ENCODE measurements at regions not wholly inside any gene's neighbourhood (a gene's known extent, or its start where the extent isn't known, plus 50 kb on each side); places are given as distances from the start of the nearest gene placed in this dataset.

- no peak for DNase-seq (ENCODE audit: low read depth in 4 of 4, low spot score in 1 of 4)
Measured at GRCh38 chr2:211133766-211134165, 577.4 kb downstream of the CPS1 start.

DNA sequence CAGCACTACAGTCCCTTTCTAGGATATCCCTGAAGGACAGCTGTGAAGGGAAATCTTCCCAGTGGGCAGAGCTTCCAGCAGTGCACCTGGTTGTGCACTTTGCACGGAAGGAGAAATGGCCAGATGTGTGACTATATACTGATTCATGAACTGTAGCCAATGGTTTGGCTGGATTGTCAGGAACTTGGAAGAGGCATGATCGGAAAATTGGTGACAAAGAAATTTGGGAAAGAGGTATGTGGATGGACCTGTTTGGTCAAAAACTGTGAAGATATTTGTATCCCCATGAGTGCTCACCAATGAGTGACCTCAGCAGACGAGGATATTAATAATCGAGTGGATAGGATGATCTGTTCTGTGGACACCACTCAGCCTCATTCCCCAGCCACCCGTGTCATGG is 582.2 kb downstream of the CPS1 start:
- DNase-seq (ENCODE audit: low read depth in 4 of 4, low spot score in 1 of 4) = no peak

DNA sequence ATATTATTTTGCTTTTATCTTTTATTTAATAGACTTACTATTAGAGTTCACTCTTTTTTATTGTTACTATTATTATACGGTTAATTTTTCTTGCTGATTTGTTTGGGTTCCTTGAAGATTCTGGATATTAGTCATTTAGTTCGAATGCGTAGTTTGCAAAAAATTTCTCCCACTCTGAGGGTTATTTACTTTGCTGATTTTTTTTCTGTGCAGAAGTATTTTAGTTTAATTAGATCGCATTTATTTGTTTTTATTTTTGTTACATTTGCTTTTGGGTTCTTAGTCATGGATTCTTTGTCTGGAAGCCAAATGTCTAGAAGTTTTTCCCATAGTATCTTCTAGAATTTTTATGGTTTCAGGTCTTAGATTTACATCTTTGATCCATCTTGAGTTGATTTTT is 585.2 kb downstream of the CPS1 start:
- no peak for DNase-seq (ENCODE audit: low read depth in 4 of 4, low spot score in 1 of 4)

DNA sequence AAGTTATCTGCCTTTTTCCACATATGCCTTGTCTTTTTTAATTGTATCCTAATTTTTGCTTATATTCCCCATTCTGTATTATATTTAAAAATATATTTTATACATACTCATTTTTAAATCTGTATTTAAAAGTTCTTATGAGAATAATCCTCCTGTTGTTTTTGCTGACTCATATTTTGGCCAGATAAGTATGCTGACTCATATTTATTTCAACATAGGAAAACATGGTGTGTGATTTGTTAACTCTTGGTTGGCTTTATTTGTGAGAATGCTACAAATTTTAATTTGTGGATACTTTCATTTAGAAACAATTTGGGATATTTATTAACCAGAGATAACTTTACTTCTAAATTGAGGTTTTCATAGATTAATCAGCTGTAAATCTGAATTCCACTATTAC is 587.7 kb downstream of the CPS1 start:
- no peak for DNase-seq (ENCODE audit: low read depth in 4 of 4, low spot score in 1 of 4)

- no peak for DNase-seq (ENCODE audit: low read depth in 4 of 4, low spot score in 1 of 4)
Measured at GRCh38 chr2:211144974-211145665, 588.7 kb downstream of the CPS1 start.

- no peak for DNase-seq (ENCODE audit: low read depth in 4 of 4, low spot score in 1 of 4)
Measured at GRCh38 chr2:211149731-211150130, 593.3 kb downstream of the CPS1 start.

DNA sequence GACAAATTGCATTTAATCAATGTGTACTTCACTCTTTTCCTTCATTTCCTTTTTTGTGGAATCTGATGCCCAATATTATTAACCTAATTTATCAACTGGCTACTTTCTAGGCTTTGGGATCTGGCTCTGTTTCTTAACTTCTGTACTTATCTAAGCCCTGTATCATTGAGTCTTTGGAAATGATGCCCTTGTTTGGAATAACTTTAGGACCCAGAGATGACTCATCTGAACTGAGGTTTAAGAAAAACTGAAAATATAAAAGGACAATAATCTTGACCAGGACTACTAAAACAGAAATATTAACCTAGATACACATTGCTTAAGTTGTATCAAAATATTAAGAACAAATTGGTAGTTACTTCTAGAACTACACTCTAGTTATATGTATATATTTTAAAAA is 600.8 kb downstream of the CPS1 start:
- DNase-seq (ENCODE audit: low read depth in 4 of 4, low spot score in 1 of 4) = no peak

DNA sequence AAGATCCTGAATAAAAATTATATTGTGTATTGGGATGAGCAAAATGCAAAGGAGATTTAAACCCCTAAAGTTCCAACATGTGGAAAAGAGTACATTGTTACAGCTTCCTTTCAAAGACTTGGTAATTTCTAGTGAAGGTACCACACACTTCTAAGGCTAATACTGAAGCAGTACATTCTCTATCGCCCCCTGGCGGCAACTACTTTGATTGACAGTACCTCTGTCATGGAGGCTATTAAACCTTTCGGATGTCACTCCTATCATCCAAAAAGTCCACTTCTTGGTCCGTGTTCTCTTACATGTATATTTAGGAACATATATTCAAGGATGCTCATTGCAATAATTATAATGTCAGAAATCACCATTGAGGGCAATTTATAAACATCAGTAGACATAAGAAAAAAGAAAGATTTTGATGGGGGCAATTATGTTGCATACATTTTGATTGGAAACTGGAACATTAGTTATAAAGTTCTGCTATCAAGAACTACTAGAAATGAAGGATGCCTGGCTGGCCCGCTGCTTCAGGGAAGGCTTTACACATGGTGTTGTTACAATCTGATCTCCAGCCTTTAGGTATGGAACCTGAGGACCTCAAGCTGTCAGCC is 601.6 kb downstream of the CPS1 start:
- peak; percentile 45 to 64 (median 52) for DNase-seq (ENCODE audit: low read depth in 4 of 4, low spot score in 1 of 4)

- DNase-seq (ENCODE audit: low read depth in 4 of 4, low spot score in 1 of 4) = no peak
Measured at GRCh38 chr2:211159972-211160371, 603.6 kb downstream of the CPS1 start.

DNA sequence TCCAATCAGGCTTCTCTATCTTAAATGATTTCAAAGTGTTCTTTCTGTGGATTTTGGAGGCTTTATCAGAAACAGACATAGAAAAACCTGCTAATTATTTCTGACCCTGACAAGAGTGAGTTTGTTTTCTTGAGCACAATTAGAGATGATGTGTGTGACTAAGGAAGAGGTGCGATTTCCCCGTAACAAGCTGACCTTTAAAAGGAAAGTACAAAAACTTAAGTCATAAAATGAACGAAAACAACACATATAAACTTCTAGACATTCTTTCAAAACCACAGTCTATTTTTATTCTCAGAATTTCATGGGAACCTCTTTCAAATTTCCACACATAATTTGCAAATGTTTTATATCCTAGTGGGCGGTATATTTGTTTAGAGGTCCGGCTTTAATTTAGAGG is 604.8 kb downstream of the CPS1 start:
- no peak for DNase-seq (ENCODE audit: low read depth in 4 of 4, low spot score in 1 of 4)

GRCh38 chr2:211162911-211163310 is 606.5 kb downstream of the CPS1 start:
- no peak for DNase-seq (ENCODE audit: low read depth in 4 of 4, low spot score in 1 of 4)

DNA sequence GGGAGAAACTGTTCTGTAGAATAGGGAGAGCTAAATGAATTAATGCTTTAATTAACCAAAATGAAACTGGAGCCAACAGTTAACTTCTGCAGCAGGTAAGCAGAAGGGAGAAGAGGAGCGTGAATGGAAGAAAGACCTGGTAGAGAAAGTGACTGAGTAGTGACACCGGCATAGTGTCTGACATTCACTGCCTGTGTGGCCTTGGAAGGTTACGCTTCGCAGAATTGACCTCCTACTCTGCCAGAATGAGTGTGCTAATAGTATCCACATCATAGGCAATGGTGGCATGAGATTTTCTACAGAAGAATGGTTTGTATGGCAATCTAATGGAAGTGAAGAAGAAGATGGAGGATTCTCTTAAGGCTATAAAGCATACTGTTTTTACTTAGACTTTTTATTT is 614.4 kb downstream of the CPS1 start:
- no peak for DNase-seq (ENCODE audit: low read depth in 4 of 4, low spot score in 1 of 4)

DNA sequence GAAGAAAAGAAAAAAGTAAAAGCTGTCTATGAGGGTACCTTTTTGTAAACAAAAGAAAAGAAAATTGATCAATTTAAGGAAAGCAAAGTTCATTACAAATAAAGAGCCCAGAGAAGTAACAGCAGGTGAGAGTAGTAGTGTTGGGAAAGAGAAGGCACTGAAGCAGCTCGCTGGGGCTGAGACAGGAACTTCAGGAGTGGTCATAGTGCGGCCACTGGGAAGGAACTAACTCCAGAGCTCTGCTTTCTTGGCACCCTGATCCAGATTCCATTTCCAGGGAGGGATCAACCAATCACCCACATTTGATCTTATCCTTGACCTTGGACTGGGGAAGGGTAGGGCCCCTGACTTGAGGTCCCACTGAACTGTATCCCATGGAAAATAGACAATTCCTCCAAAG is 617.6 kb downstream of the CPS1 start:
- DNase-seq (ENCODE audit: low read depth in 4 of 4, low spot score in 1 of 4) = no peak

- DNase-seq (ENCODE audit: low read depth in 4 of 4, low spot score in 1 of 4) = no peak
Measured at GRCh38 chr2:211174631-211175030, 618.2 kb downstream of the CPS1 start.

GRCh38 chr2:211175956-211176355 is 619.6 kb downstream of the CPS1 start:
- no peak for DNase-seq (ENCODE audit: low read depth in 4 of 4, low spot score in 1 of 4)

DNA sequence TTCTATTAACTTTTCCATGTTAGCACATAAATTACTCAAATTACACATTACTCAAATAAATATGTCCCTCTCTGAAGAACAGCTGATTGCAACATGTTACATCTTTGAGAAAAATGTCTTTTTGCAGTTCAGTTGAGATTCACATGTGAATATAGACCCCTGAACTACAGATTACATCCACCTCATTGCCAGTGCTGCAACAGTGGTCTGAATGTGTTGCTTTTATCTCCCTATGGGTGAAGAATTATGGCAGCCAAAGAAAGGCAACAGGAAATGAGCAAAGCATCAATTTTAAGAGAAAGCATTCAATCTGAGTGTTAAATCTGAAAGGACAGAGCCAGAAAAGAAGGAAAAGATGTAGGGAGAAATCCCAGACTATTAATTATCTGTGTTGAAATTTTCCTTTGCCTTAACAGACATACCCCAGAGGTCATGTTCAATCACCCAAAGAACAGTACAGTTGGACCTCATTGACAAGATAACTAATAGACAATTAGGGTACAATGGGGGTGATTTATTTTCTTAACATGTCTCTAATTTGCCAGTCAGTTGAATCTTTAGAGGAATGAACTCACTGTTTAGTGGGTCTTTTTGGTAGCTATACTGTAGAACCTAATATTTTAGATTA is 620.2 kb downstream of the CPS1 start:
- no peak for DNase-seq (ENCODE audit: low read depth in 4 of 4, low spot score in 1 of 4)

- DNase-seq (ENCODE audit: low read depth in 4 of 4, low spot score in 1 of 4) = no peak
Measured at GRCh38 chr2:211181626-211182025, 625.2 kb downstream of the CPS1 start.

DNA sequence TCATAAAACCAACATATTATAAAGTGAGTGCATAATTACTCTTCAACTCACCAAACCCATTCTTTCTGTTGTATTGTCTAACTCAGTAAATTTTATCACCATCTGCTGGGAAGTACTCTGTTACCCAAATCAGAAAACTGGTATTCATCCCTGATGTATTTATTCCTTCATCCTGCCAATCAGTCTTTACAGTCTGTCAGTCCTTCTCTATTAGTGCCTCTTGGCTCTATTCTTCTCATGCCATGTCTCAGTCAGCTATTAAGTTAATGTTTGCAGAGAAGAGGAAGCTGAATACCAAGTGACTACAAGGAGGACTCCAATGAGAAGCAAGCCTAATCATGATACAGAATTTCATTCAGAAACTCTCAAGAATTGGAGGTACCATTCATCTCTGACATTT is 631.2 kb downstream of the CPS1 start:
- DNase-seq (ENCODE audit: low read depth in 4 of 4, low spot score in 1 of 4) = no peak

- DNase-seq (ENCODE audit: low read depth in 4 of 4, low spot score in 1 of 4) = no peak
Measured at GRCh38 chr2:211203986-211204385, 647.6 kb downstream of the CPS1 start.

DNA sequence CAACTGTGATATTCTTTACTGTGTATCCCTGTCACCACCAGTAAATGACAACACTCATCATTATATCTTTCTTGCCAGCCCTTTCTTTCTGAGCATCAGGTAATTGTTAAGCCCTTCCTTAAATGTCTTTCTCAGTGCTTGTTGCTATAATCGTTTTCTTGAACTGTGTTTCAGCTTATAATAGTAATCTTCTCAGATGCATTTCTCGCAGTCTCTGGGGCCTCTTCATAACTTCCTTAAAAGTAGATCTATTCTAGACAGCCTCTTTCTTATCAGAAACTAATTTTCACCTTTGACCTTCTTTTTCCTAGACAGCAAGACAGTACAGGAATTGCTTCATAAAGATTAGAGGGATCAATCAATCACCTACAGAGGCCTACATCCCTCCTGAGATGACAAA is 648.1 kb downstream of the CPS1 start:
- no peak for DNase-seq (ENCODE audit: low read depth in 4 of 4, low spot score in 1 of 4)

- no peak for DNase-seq (ENCODE audit: low read depth in 4 of 4, low spot score in 1 of 4)
Measured at GRCh38 chr2:211204902-211205301, 648.5 kb downstream of the CPS1 start.

DNA sequence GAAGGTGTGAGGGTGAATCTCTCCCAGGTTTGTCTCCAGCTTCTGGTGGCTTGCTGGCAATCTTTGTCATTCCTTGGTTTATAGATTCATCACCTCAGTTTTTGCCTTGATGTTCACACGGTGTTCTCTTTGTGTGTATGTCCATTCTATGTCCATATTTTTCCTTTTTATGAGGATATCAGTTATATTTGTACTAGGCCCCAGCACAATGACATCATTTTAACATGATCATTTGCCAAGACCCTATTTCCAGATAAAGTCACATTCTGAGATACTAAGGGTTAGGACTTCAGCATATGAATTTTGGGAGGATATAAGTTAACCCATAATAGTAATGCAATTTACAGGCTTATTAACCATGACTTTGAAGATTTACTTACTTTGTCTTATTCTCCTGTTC is 649.0 kb downstream of the CPS1 start:
- no peak for DNase-seq (ENCODE audit: low read depth in 4 of 4, low spot score in 1 of 4)

DNA sequence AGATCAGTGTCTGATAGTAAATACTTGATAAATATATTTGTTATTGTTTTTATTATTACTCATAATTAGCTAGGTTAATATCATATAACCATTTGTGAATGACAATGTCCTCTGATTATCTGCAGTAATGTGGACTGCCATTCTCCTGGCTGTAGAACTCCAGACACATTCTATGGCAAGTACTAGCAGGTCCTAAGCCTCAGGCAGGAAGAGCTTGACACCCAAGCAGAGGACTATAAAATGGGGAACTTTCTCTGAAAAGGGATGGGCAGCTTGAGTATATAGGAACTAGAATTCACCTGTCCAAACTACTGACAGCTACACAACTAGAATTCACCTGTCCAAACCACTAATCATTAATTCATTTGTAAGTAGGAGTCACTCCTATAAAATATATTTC is 649.4 kb downstream of the CPS1 start:
- no peak for DNase-seq (ENCODE audit: low read depth in 4 of 4, low spot score in 1 of 4)
